ENCODE measurements at regions not wholly inside any gene's neighbourhood (a gene's known extent, or its start where the extent isn't known, plus 50 kb on each side); places are given as distances from the start of the nearest gene placed in this dataset.

DNA sequence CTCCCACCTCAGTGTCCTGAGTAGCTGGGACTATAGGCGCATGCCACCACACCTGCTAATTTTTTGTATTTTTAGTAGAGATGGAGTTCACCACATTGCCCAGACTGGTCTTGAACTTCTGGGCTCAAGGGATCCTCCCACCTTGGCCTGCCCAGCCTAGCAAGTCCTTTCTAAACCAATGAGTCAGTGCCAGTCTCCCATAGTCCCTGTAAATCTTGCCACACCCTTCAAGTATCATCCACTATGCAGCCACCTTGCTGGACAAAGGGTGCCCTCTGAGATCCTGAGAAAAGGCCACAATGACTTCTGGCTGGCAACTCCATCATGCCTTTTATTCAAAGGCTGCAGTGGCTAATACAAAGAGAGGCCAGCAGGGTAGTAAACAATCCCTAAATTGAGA lies 184.0 kb downstream of the ABHD5 start:
- Histone ChIP-seq H3K4me1 (no peaks in the 10 kb centered on the region; the same call in 1 of the 2 replicates), H3K27me3 (replicated peaks; ENCODE audit: control insufficient read depth, insufficient read depth, low read length) (no peaks in the 10 kb centered on the region), H3K4me3 (ENCODE audit: low read depth, low read length) (no peak overlapping the region), H3K9me3 (no peaks in the 10 kb centered on the region), H3K36me3 (ENCODE audit: control insufficient read depth, insufficient read depth, low read length) (no peaks in the 10 kb centered on the region)
- H3K4me1 Mint-ChIP-seq (ENCODE audit: low read depth, unreplicated experiment) = peaks cover 14% of the 10 kb centered on the region
- DNase-seq = no peak
- H3K9me3 Mint-ChIP-seq (ENCODE audit: unreplicated experiment) = no peaks in the 10 kb centered on the region
- no peak overlapping the region for H3K4me3 Mint-ChIP-seq (ENCODE audit: unreplicated experiment)
- ChIA-PET POLR2A (no interaction called here), CTCF (no interaction called here)
- no peak overlapping the region for H3K27ac Mint-ChIP-seq (ENCODE audit: unreplicated experiment)
- no peak for TF ChIP-seq CTCF (IDR thresholded peaks at IDR 0.05; ENCODE audit: insufficient read depth in 1 of 2, low read depth in 1 of 2, low read length in 1 of 2, severe bottlenecking in 1 of 2, unreplicated experiment in 1 of 2)
- H3K27me3 Mint-ChIP-seq (ENCODE audit: insufficient read depth, unreplicated experiment) = peaks cover 3% of the 10 kb centered on the region
- intact Hi-C loops (cut with micrococcal nuclease; ENCODE audit: unreplicated experiment) = no loop called here
- no peaks in the 10 kb centered on the region for H3K36me3 Mint-ChIP-seq (ENCODE audit: insufficient read depth, unreplicated experiment)
- no TSS peak for BruUV-seq (replicated peaks)

DNA sequence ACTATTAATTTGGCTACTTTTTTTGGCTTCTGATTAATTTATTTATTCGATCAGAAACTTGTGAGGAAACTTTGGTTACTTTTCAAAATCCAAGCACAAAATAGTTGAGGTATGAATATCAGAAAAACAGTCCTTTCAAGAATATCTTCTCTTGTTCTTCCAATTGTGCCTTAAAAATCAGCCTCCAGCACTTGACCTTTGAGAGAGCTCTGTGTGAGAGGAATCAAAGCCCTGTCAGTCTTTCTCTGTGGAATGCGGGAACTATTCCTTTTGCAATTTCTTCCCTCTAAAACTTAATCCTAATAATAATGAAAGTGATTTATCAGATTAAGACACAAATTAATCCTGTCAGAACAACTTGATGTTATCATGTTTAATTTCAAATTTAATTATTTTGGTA lies 185.9 kb downstream of the ABHD5 start:
- TF ChIP-seq CTCF (IDR thresholded peaks at IDR 0.05; ENCODE audit: insufficient read depth in 1 of 2, low read depth in 1 of 2, low read length in 1 of 2, severe bottlenecking in 1 of 2, unreplicated experiment in 1 of 2) = no peak
- Histone ChIP-seq H3K9me3 (no peaks in the 10 kb centered on the region), H3K27me3 (replicated peaks; ENCODE audit: control insufficient read depth, insufficient read depth, low read length) (no peaks in the 10 kb centered on the region), H3K4me3 (ENCODE audit: low read depth, low read length) (no peak overlapping the region), H3K36me3 (ENCODE audit: control insufficient read depth, insufficient read depth, low read length) (no peaks in the 10 kb centered on the region), H3K4me1 (no peaks in the 10 kb centered on the region)
- POLR2A ChIA-PET = no interaction called here
- H3K27me3 Mint-ChIP-seq (ENCODE audit: insufficient read depth, unreplicated experiment) = peaks cover 3% of the 10 kb centered on the region
- no peaks in the 10 kb centered on the region for H3K36me3 Mint-ChIP-seq (ENCODE audit: insufficient read depth, unreplicated experiment)
- H3K4me3 Mint-ChIP-seq (ENCODE audit: unreplicated experiment) = no peak overlapping the region
- H3K27ac Mint-ChIP-seq (ENCODE audit: unreplicated experiment) = no peak overlapping the region
- BruUV-seq (replicated peaks) = no TSS peak
- no peak for DNase-seq
- H3K4me1 Mint-ChIP-seq (ENCODE audit: low read depth, unreplicated experiment) = peaks cover 9% of the 10 kb centered on the region
- intact Hi-C loops (cut with micrococcal nuclease; ENCODE audit: unreplicated experiment) = no loop called here
- H3K9me3 Mint-ChIP-seq (ENCODE audit: unreplicated experiment) = no peaks in the 10 kb centered on the region
- CTCF ChIA-PET = no interaction called here

DNA sequence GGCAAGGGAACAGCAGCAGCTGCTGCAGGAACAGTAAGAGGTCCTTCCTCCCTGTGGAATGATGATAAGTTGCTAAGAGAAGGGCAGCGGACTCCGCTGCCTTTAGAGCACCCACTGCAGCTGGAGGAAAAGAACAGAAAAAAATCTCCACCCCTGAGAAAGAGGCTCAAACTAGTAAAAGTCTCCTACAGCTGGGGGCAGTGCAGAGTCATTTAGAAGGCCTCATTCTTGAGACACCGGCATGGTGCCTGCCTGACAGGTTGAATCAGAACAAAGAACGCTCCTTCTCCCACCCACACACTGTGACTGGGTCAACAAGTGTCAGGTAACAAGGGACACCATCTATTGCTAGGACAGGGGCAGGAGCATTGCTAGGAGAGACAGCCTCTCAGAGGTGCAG lies 188.4 kb downstream of the ABHD5 start:
- Mint-ChIP-seq H3K36me3 (ENCODE audit: insufficient read depth, unreplicated experiment) (no peaks in the 10 kb centered on the region), H3K4me3 (ENCODE audit: unreplicated experiment) (no peak overlapping the region), H3K27ac (ENCODE audit: unreplicated experiment) (no peak overlapping the region), H3K9me3 (ENCODE audit: unreplicated experiment) (no peaks in the 10 kb centered on the region), H3K4me1 (ENCODE audit: low read depth, unreplicated experiment) (peaks cover 9% of the 10 kb centered on the region), H3K27me3 (ENCODE audit: insufficient read depth, unreplicated experiment) (peaks cover 3% of the 10 kb centered on the region)
- H3K9me3 ChIP-seq = no peaks in the 10 kb centered on the region
- BruUV-seq (replicated peaks) = no TSS peak
- intact Hi-C loops (cut with micrococcal nuclease; ENCODE audit: unreplicated experiment) = loop anchor here (1.0 kb wide), 1 partner anchor 319 kb away; no protein-coding TSS in a partner anchor
- no peaks in the 10 kb centered on the region for H3K27me3 ChIP-seq (replicated peaks; ENCODE audit: control insufficient read depth, insufficient read depth, low read length)
- POLR2A ChIA-PET = no interaction called here
- peak; percentile 23 to 54 for TF ChIP-seq CTCF (IDR thresholded peaks at IDR 0.05; ENCODE audit: insufficient read depth in 1 of 2, low read depth in 1 of 2, low read length in 1 of 2, severe bottlenecking in 1 of 2, unreplicated experiment in 1 of 2)
- H3K4me3 ChIP-seq (ENCODE audit: low read depth, low read length) = no peak overlapping the region
- peak; percentile 51 to 57 for DNase-seq
- no peaks in the 10 kb centered on the region for H3K4me1 ChIP-seq
- CTCF ChIA-PET = interaction anchor here (0.7 to 1.3 kb wide), 3 partner anchors 24 to 198 kb away, joined by 3 to 8 read pairs (median 3); no protein-coding TSS in a partner anchor
- no peaks in the 10 kb centered on the region for H3K36me3 ChIP-seq (ENCODE audit: control insufficient read depth, insufficient read depth, low read length)

Data from Caco-2 (cell line).